ENCODE measurements at regions not wholly inside any gene's neighbourhood (a gene's known extent, or its start where the extent isn't known, plus 50 kb on each side); places are given as distances from the start of the nearest gene placed in this dataset.

GRCh38 chr13:112639521-112639920 is 50.3 kb upstream of the ATP11A start:
- POLR2A ChIA-PET, result no interaction called here
- Mint-ChIP-seq H3K4me1 (peaks cover 1 to 4% (median 3%) of the 10 kb centered on the region in 3 donors), H3K27ac (no peak overlapping the region), H3K4me3 (no peak overlapping the region), H3K9me3 (no peaks in the 10 kb centered on the region), H3K36me3 (no peaks in the 10 kb centered on the region), H3K27me3 (peaks cover 18 to 52% of the 10 kb centered on the region in 2 donors)
- Histone ChIP-seq H3K27me3 (ENCODE audit: insufficient read depth, low read length, poor library complexity, severe bottlenecking) (peaks cover 4% of the 10 kb centered on the region), H3K4me1 (ENCODE audit: insufficient read depth, low read length) (peaks cover 3% of the 10 kb centered on the region), H3K36me3 (ENCODE audit: insufficient read depth, low read length) (no peaks in the 10 kb centered on the region), H3K9me3 (ENCODE audit: low read length) (no peaks in the 10 kb centered on the region), H3K4me3 (ENCODE audit: low read length) (no peak overlapping the region), H3K27ac (ENCODE audit: low read depth, low read length) (no peak overlapping the region)
- CTCF ChIA-PET, result interaction anchor here (2.2 kb wide), 1 partner anchor 11 kb away, joined by 8 read pairs; no protein-coding TSS in a partner anchor
- DNase-seq, result no peak

- no peak for DNase-seq
- no peaks in the 10 kb centered on the region for H3K9me3 ChIP-seq (ENCODE audit: low read length)
- POLR2A ChIA-PET, result no interaction called here
Observed at GRCh38 chr13:112638919-112639318, 50.9 kb upstream of the ATP11A start.

GRCh38 chr13:112638157-112638750 is 50.3 kb upstream of the TUBGCP3 start:
- no peak overlapping the region for H3K4me3 Mint-ChIP-seq
- no peak overlapping the region for H3K27ac ChIP-seq (ENCODE audit: low read depth, low read length)
- ChIA-PET CTCF (interaction anchor here (2.2 kb wide), 1 partner anchor 10 kb away, joined by 8 read pairs; no protein-coding TSS in a partner anchor), POLR2A (no interaction called here)
- no peaks in the 10 kb centered on the region for H3K9me3 Mint-ChIP-seq
- H3K4me1 ChIP-seq (ENCODE audit: insufficient read depth, low read length), result peaks cover 3% of the 10 kb centered on the region
- H3K9me3 ChIP-seq (ENCODE audit: low read length), result no peaks in the 10 kb centered on the region
- DNase-seq, result no peak
- H3K27ac Mint-ChIP-seq, result no peak overlapping the region
- H3K36me3 Mint-ChIP-seq, result no peaks in the 10 kb centered on the region
- H3K4me1 Mint-ChIP-seq, result peaks cover 1 to 4% (median 3%) of the 10 kb centered on the region in 3 donors
- no peaks in the 10 kb centered on the region for H3K36me3 ChIP-seq (ENCODE audit: insufficient read depth, low read length)
- H3K27me3 ChIP-seq (ENCODE audit: insufficient read depth, low read length, poor library complexity, severe bottlenecking), result peaks cover 4% of the 10 kb centered on the region
- H3K4me3 ChIP-seq (ENCODE audit: low read length), result no peak overlapping the region
- H3K27me3 Mint-ChIP-seq, result peaks cover 20 to 52% of the 10 kb centered on the region in 2 donors

More at GRCh38 chr13:112638919-112639318, 50.9 kb upstream of the ATP11A start:
- peaks cover 20 to 52% of the 10 kb centered on the region in 2 donors for H3K27me3 Mint-ChIP-seq
- no peaks in the 10 kb centered on the region for H3K36me3 Mint-ChIP-seq
- Histone ChIP-seq H3K4me1 (ENCODE audit: insufficient read depth, low read length) (peaks cover 3% of the 10 kb centered on the region), H3K27me3 (ENCODE audit: insufficient read depth, low read length, poor library complexity, severe bottlenecking) (peaks cover 4% of the 10 kb centered on the region), H3K27ac (ENCODE audit: low read depth, low read length) (no peak overlapping the region), H3K36me3 (ENCODE audit: insufficient read depth, low read length) (no peaks in the 10 kb centered on the region), H3K4me3 (ENCODE audit: low read length) (no peak overlapping the region)
- H3K4me3 Mint-ChIP-seq, result no peak overlapping the region
- CTCF ChIA-PET, result interaction anchor here (2.2 kb wide), 1 partner anchor 11 kb away, joined by 8 read pairs; no protein-coding TSS in a partner anchor
- no peak overlapping the region for H3K27ac Mint-ChIP-seq
- H3K9me3 Mint-ChIP-seq, result no peaks in the 10 kb centered on the region
- peaks cover 1 to 4% (median 3%) of the 10 kb centered on the region in 3 donors for H3K4me1 Mint-ChIP-seq

All from CD8-positive, alpha-beta memory T cell (primary cell).